Caki2 (cell line): ENCODE measurements at regions not wholly inside any gene's neighbourhood (a gene's known extent, or its start where the extent isn't known, plus 50 kb on each side); places are given as distances from the start of the nearest gene placed in this dataset.
A peak's percentile ranks its signal among the peaks of the same experiment; 100 is the strongest.

Experiments used
- DNase-seq: peaks from one replicate; pipeline ENCODE4 v3.0.0-alpha.2; 2015; ENCODE audit warnings: low read depth
- in situ Hi-C: cut with HindIII; loops from 2 replicates; pipeline ENCODE4 v1.10.0; 2016; ENCODE audit warnings: low sequenced_read_pairs, low pct_unique_long_range_greater_than_20kb, mixed read lengths

DNA sequence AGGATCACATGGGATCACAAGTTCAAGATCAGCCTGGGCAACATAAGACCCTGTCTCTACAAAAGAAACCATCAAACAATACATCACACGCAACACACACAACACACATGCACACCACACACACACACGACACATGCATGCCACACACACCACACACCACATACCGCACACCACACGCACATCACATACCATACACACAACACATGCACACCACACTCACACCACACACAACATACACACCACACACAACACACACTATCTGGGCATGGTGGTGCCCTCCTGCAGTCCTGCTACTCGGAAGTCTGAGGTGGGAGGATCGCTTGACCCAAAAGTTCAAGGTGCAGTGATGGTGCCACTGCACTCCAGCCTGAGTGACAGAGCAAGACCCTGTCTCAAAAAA is 198.3 kb downstream of the USP12 start:
- DNase-seq: no peak
- in situ Hi-C loops: no loop called here

- in situ Hi-C loops: no loop called here
- peak; percentile 70 for DNase-seq
Observed at GRCh38 chr13:26971990-26972887, 199.4 kb downstream of the USP12 start.

GRCh38 chr13:26968431-26969341 is 202.9 kb downstream of the USP12 start:
- in situ Hi-C loops: no loop called here
- peak; percentile 83 for DNase-seq

GRCh38 chr13:26967119-26968038 is 204.2 kb downstream of the USP12 start:
- DNase-seq: no peak
- in situ Hi-C loops: no loop called here

- DNase-seq: no peak
- in situ Hi-C loops: no loop called here
Observed at GRCh38 chr13:26966701-26967080, 204.9 kb downstream of the USP12 start.

- in situ Hi-C loops: no loop called here
- DNase-seq: no peak
Observed at GRCh38 chr13:26965952-26966700, 205.5 kb downstream of the USP12 start.

DNA sequence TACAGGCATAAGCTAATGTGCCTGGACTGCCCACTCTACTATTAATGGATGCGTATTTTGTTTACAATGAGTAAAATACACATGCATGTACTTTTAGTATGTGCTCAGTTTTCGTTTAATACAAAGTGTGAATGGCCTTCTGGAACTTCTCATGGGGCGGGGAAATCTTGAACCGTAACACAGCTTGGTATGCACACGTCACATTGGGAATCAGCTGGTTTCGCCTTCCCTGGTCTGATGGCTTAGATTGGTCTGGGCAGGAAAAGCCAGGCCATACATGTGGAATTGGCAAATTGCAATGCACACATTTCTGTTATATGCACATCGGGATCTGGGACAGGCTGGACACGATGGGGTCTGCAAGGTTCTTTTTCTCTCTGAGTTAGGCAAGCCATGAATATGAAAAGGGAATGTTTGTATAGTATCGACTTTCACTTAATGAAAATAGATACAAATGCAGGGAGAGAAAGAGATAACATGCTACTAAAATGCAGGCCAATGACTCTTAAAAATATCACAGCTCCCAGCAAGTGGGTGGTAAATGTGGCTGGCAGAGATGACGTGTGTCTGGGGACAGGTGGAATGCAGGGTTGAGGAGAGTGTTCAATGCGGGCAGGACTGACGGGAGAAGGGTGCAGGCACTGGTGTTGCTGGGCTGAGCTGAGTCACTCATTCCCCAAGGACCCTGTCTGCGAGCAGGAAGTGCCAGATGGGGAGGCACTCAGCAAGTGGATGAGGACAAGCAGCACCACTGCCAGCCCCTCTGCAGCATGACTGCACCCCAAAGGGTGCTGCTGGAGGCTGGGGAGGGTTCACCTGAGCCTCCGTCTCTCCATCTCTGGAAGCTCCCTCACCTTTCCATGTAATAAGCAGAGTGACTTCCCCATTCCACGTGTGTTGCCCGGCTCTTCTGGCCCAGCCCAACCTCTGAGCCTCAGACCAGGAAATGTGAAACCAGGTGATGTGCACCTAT is 204.0 kb upstream of the GPR12 start:
- peak; percentile 13 for DNase-seq
- in situ Hi-C loops: no loop called here

GRCh38 chr13:26962671-26963070 is 202.1 kb upstream of the GPR12 start:
- no peak for DNase-seq

DNA sequence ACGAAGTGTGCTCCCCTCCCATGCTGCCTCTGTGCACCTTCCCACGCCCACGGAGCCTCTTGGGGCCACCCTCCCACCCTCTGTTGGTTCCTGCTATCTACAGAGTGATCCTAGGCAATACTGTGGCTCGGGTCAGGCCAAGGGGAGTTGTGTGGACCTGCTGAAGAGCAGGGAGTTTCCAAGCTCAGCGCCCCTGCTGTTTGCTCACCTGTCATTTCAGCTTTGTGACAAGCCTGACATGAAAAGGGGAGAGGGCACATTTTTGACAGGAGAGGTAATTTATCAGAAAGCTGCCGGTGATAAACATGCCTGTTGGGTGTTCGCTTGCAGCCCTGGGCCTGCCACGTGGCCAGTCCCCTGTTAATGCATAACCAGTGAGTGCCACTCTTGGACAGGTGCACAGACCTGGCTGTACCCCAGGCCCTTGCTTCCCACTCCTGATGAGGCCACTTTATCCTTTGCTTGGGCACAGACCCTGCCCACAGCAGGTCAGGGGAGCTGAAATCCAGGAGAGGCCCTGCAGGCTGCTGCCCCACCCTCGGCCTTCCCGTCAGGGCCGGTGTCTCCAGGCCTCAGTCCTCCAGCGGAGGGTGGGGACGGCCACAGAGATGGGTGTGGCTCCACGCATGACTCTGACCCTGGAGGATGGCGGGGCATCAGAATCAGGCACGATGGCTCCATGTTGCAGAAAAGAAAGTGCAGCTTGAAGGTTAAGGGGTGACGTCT is 201.5 kb upstream of the GPR12 start:
- in situ Hi-C loops: no loop called here
- DNase-seq: no peak

More at GRCh38 chr13:26962671-26963070, 202.1 kb upstream of the GPR12 start:
- in situ Hi-C loops: no loop called here

GRCh38 chr13:26957182-26957581 is 196.6 kb upstream of the GPR12 start:
- no peak for DNase-seq
- in situ Hi-C loops: no loop called here

DNA sequence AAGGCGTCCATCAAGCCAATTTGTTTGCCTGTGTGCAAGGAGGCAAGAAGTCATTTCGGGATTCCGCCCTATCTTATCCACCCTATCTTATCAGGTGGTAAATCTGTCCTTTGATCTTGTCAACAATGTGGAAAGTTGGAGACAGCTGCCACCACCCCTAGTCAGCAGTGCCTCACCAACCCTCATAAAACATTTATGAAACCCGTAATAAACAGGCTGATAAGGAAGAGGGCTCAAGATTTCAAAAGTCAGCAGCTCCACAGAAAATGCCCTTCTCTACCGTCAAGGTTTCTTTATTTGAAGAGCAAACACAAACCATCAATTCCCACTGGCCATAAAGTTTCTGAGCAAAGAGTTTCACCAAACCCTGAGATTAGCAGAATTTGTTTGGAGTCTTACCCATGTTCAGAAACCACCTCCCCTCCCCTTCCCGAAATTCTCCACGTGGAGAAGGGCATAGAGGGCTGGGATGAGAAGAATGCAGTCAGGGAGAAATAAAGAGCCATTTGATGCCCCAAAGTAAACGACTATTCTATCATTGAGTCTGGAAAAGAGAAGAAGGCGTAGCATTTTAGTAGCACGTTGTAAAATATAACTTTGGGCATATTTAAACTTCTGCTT is 196.0 kb upstream of the GPR12 start:
- in situ Hi-C loops: no loop called here
- DNase-seq: no peak

DNA sequence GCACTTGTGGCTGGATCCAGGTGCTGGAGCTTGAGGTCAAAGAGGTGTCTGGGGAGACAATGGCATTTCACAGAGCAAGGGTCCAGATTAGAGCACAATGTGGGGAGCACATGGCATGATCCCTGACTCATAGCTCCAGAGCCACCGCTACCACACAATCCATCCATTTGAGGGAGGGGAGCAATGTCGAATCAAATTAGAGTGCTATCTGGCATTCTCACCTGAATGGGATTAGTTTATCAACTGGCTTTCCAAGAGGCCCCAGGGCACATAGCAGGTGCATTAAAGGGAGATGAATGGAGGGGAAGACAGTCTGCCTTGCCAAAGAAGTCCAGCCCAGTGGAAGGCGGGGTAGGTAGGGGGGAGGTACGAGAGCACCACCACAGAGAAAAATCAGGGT is 194.4 kb upstream of the GPR12 start:
- in situ Hi-C loops: no loop called here
- no peak for DNase-seq

DNA sequence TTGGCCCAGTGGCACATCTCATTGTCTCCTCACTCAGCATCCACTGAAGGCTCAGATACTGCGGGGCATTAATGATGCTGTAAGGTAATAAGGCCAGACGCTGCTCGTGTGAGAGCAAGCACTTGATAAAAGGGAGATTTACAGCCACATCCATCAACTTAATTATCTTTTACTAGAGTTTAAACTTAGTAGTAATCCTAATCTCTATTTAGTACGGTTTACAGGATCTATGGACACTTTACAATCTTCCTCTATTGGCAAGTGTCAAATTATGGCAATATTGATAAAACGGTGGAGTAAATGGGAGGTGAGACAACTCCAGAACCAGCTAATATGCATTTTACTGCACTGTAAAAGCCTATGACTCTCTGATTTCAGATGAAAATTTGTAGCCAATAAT is 192.7 kb upstream of the GPR12 start:
- no peak for DNase-seq
- in situ Hi-C loops: no loop called here

- in situ Hi-C loops: no loop called here
- DNase-seq: no peak
Observed at GRCh38 chr13:26952551-26953143, 192.1 kb upstream of the GPR12 start.

- in situ Hi-C loops: no loop called here
- DNase-seq: no peak
Observed at GRCh38 chr13:26951581-26952177, 191.1 kb upstream of the GPR12 start.
